AG09309 (cell line): ENCODE measurements at regions not wholly inside any gene's neighbourhood (a gene's known extent, or its start where the extent isn't known, plus 50 kb on each side); places are given as distances from the start of the nearest gene placed in this dataset.

Source experiments
- DNase-seq: peaks from one replicate; pipeline ENCODE4 v3.0.0-alpha.2; 2010; ENCODE audit warnings: low read depth
- H3K4me3 ChIP-seq: 2 replicates; pipeline ENCODE4 v1.5.1; 2011; ENCODE audit warnings: mild to moderate bottlenecking, low read depth, low read length, moderate library complexity; ENCODE audit not compliant: control insufficient read depth
- TF ChIP-seq, protein P1 (sequence below): IDR thresholded peaks from 2 replicates; pipeline ENCODE4 v1.5.1; 2011; ENCODE audit warnings: mild to moderate bottlenecking, low read depth, low read length, inconsistent platforms; ENCODE audit not compliant: insufficient read depth, control insufficient read depth; ENCODE audit errors: missing control alignments

DNA sequence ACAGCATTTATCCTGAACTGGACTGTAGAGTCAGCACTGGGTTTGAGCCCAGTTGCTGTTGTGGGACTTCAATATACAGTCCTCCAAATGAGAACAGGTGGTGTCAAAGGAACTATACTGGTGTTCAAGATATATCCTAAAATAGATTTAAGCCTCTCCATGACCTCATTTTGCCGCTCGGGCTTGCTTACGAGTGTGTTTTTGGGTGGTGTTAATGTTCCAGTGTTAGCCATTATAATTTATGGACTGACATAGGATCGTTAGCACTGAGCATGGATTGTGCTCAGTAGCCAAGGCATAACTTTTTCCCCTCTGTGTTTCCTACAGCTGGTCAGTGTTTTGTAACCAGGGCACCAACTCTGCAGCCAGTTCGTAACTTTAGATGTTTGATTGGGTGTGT, 306.6 kb downstream of the SPATA31D1 start:
- DNase-seq, result no peak
- TF ChIP-seq, protein P1, sequence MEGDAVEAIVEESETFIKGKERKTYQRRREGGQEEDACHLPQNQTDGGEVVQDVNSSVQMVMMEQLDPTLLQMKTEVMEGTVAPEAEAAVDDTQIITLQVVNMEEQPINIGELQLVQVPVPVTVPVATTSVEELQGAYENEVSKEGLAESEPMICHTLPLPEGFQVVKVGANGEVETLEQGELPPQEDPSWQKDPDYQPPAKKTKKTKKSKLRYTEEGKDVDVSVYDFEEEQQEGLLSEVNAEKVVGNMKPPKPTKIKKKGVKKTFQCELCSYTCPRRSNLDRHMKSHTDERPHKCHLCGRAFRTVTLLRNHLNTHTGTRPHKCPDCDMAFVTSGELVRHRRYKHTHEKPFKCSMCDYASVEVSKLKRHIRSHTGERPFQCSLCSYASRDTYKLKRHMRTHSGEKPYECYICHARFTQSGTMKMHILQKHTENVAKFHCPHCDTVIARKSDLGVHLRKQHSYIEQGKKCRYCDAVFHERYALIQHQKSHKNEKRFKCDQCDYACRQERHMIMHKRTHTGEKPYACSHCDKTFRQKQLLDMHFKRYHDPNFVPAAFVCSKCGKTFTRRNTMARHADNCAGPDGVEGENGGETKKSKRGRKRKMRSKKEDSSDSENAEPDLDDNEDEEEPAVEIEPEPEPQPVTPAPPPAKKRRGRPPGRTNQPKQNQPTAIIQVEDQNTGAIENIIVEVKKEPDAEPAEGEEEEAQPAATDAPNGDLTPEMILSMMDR, result no peak
- no peak overlapping the region for H3K4me3 ChIP-seq

DNA sequence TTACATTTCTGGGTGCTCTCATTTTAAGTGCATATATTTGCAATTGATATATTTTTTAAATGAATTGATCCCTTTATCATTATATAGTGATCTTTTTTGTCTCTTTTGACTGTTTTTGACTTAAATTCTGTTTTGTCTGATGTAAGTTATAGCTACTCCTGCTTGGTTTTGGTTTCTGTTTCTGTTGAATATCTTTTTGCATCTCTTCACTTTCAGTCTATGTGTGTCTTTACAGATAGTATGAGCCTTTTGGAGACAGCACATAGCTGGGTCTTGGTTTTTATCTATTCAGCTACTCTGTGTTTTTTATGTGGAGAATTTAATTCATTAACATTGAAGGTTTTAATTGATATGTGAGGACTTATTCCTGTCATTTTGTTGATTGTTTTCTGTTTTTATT, 311.3 kb downstream of the SPATA31D1 start:
- no peak for DNase-seq
- TF ChIP-seq, protein P1, result no peak

DNA sequence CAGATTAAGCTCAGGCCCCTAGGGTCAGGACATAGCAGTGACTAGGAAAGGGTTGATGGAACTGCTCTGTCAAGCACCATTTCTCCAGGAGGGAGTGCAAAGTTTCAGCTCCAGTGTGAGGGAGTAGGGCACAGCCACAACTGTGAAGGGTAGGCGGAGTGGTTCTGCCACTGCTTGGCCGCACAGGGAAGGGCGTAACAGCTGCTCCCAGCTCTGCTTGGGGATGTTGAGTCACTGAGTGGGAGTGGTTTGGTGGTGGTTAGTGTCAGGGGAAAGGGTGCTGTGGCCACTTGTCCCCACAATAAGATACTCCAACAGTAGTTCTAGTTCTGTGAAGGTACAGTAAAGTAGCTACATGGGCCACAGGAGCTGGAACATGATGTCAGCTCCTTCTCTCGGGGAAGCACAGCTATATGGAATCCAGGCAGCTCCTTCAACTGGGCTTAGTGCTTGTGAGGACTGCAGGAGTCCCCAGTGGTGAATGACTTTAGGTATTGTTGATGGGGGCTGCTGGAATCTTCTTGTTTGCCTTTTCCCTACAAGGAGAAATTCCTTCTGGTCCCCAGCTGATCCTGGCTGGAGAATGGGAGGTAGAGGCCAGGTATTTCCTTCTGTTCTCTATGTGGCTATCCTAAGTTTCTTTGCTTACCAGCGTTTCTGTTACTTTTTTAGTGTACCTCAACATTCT, 314.5 kb downstream of the SPATA31D1 start:
- TF ChIP-seq, protein P1, result no peak
- no peak for DNase-seq
- no peak overlapping the region for H3K4me3 ChIP-seq

More for the DNA sequence above, 311.3 kb downstream of the SPATA31D1 start:
- H3K4me3 ChIP-seq, result no peak overlapping the region

DNA sequence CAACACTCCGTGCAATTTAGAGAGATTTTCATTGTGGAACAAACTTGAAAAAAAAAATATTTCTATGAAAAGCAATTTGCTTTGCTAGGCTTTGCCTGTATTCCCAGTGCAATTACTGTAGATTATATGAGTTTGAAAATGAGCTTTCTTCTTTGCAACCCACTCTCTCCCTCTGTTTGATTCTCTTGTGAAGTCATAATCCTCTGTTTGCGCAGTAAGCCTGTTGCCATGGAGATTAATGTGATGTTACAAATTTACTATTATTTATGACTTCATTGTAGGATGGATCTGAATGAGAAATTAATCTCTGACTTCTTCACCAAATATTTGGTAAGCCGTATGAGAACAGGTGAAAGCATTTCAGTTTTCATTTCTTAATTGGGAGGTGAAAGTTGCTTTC, 320.3 kb downstream of the SPATA31D1 start:
- no peak overlapping the region for H3K4me3 ChIP-seq
- TF ChIP-seq, protein P1, result no peak
- no peak for DNase-seq

DNA sequence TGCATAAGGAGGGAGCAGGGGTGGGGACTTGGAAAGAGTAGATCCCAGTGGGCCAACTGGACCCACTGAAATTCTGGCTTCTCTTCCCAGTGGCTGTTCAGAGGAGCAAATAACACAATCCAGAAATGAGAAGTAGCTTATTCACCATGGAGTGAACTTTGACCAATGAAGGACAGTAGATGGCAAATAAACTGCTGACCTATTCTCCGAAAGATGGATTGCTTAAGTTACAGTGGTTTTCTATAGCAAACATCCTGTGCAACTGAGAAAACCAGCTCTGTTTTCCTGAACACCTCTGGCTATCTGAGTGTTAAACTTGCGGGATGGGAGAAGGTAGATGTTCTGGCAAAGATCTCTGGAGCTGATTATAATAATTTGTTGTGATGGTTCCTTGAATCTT, 325.1 kb downstream of the SPATA31D1 start:
- TF ChIP-seq, protein P1, result no peak
- no peak overlapping the region for H3K4me3 ChIP-seq
- DNase-seq, result no peak

DNA sequence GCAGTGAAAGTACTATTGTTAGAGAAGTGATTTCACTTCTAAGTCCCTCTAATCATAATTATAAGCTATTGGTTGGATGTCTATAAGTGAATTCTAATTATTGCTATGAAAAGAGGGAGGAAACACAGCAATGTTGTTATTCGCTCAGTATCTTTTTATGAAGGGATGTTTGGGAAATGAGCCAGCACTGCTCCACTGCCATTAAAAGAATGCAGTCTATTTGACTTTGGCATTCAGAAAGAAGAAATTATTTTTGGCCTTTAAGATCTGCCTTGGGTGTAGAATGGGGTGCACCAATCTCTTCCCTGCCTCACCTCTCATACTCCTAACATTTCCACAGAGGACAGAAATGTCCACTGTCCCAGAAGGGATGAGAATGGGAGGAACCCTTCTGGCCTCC, 332.0 kb downstream of the SPATA31D1 start:
- no peak for DNase-seq
- TF ChIP-seq, protein P1, result no peak
- no peak overlapping the region for H3K4me3 ChIP-seq

DNA sequence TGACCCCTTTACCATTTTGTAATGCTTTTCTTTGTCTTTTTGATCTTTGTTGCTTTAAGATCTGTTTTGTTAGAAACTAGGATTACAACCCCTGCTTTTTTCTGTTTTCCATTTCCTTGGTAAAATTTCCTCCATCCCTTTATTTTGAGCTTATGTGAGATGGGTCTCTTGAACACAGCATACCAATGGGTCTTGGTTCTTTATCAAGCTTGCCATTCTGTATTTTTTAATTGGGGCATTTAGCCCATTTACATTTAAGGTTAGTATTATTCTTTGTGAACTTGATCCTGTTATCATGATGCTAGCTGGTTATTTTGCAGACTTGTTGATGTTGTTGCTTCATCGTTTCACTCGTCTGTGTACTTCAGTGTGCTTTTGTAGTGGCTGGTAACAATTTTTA, 337.3 kb downstream of the SPATA31D1 start:
- TF ChIP-seq, protein P1, result no peak
- no peak for DNase-seq
- H3K4me3 ChIP-seq, result no peak overlapping the region
